ENCODE measurements at regions not wholly inside any gene's neighbourhood (a gene's known extent, or its start where the extent isn't known, plus 50 kb on each side); places are given as distances from the start of the nearest gene placed in this dataset.

GRCh38 chr3:68306571-68306970, 625.8 kb downstream of the TAFA4 start:
- DNase-seq = peak; percentile 6 to 51 (median 46)

- no peak for DNase-seq
These were observed 636.9 kb downstream of the TAFA4 start for GRCh38 chr3:68295457-68295856.

GRCh38 chr3:68290333-68290732, 635.9 kb upstream of the SUCLG2 start:
- no peak for DNase-seq

GRCh38 chr3:68288085-68288484, 633.7 kb upstream of the SUCLG2 start:
- DNase-seq = peak in 2 of 3 donors; percentile 9 to 18

- DNase-seq = peak in 2 of 3 donors; percentile 47 to 53
These were observed 632.7 kb upstream of the SUCLG2 start for GRCh38 chr3:68287101-68287500.

- peak; percentile 8 to 59 (median 44) for DNase-seq
These were observed 619.9 kb upstream of the SUCLG2 start for GRCh38 chr3:68274286-68274685.

- DNase-seq = no peak
These were observed 616.7 kb upstream of the SUCLG2 start for GRCh38 chr3:68271145-68271544.

- DNase-seq = no peak
These were observed 602.3 kb upstream of the SUCLG2 start for GRCh38 chr3:68256635-68257223.

GRCh38 chr3:68249265-68249664, 594.9 kb upstream of the SUCLG2 start:
- DNase-seq = no peak

GRCh38 chr3:68242606-68243005, 588.2 kb upstream of the SUCLG2 start:
- DNase-seq = no peak

- no peak for DNase-seq
These were observed 585.1 kb upstream of the SUCLG2 start for GRCh38 chr3:68239542-68239941.

- DNase-seq = no peak
These were observed 579.8 kb upstream of the SUCLG2 start for GRCh38 chr3:68234076-68234780.

- DNase-seq = no peak
These were observed 574.4 kb upstream of the SUCLG2 start for GRCh38 chr3:68228856-68229255.

GRCh38 chr3:68220832-68221231, 566.4 kb upstream of the SUCLG2 start:
- DNase-seq = no peak

- no peak for DNase-seq
These were observed 557.2 kb upstream of the SUCLG2 start for GRCh38 chr3:68211637-68212036.

GRCh38 chr3:68210635-68211034, 556.2 kb upstream of the SUCLG2 start:
- DNase-seq = no peak

GRCh38 chr3:68207327-68207726, 552.9 kb upstream of the SUCLG2 start:
- no peak for DNase-seq

- DNase-seq = no peak
These were observed 552.2 kb upstream of the SUCLG2 start for GRCh38 chr3:68206524-68207117.

- no peak for DNase-seq
These were observed 532.3 kb upstream of the SUCLG2 start for GRCh38 chr3:68186733-68187132.

- DNase-seq = no peak
These were observed 522.2 kb upstream of the SUCLG2 start for GRCh38 chr3:68176600-68176999.

GRCh38 chr3:68173012-68173634, 518.7 kb upstream of the SUCLG2 start:
- DNase-seq = no peak

GRCh38 chr3:68172039-68172438, 517.6 kb upstream of the SUCLG2 start:
- DNase-seq = no peak

GRCh38 chr3:68163968-68164367, 509.6 kb upstream of the SUCLG2 start:
- no peak for DNase-seq

Data from muscle of back (tissue), 3 donors.